HepG2 (cell line): ENCODE measurements at regions not wholly inside any gene's neighbourhood (a gene's known extent, or its start where the extent isn't known, plus 50 kb on each side); places are given as distances from the start of the nearest gene placed in this dataset.

Source experiments
- ATAC-seq: fragments of 200-7000 bp; cut with Tn5 transposase; 3 replicates; pipeline ENCODE4 v1.9.1; 2020; ENCODE audit warnings: mild to moderate bottlenecking, moderate library complexity
- BruUV-seq: library from RNA; stranded (reverse); fragments of 400-500 nt; replicated peaks from 2 replicates; lab custom pipeline; 2021; lab: Mats Ljungman, UMichigan
- CTCF ChIA-PET: fragments of 300-600 bp; formaldehyde crosslinking; extraction: SDS; loops from one replicate; lab custom pipeline; 2021; ENCODE audit warnings: low total read pairs, inconsistent platforms, low intra/inter-chr PET ratio; lab: Yijun Ruan, JAX
- POLR2A ChIA-PET: fragments of 350-600 bp; sonication (Branson Sonifier 250); formaldehyde crosslinking; loops from one replicate; lab custom pipeline; 2020; ENCODE audit warnings: antibody characterized with exemption, inconsistent platforms; lab: Yijun Ruan, JAX
- DNase-seq: peaks from one replicate; pipeline ENCODE4 v3.0.0-alpha.2; 2015; ENCODE audit warnings: low spot score
- FAIRE-seq: peaks from 3 replicates; lab custom pipeline; 2011; peaks lifted over from hg19 to GRCh38; lab: Jason Lieb, UNC
- H2AFZ ChIP-seq: one replicate; pipeline ENCODE4 v1.6.1; 2011; ENCODE audit warnings: low read length, inconsistent platforms
- H3K27ac ChIP-seq: fragments of 300-600 bp; 3 replicates; pipeline ENCODE4 v1.8.0; 2011; ENCODE audit warnings: mixed run types, mild to moderate bottlenecking, mixed read lengths, low read length, inconsistent platforms; ENCODE audit not compliant: insufficient read depth; ENCODE audit errors: extremely low read length
- H3K27me3 ChIP-seq, 2 experiments: fragments of 200-600 bp in 1 of 2; 2 replicates in 1 of 2; 3 replicates in 1 of 2; pipeline versions ENCODE4 v1.6.0 to v1.8.0; 2011; ENCODE audit warnings: low read length in 2 of 2, mild to moderate bottlenecking in 2 of 2, moderate library complexity in 2 of 2, inconsistent platforms in 1 of 2; ENCODE audit not compliant: insufficient read depth in 2 of 2, control insufficient read depth in 1 of 2
- H3K36me3 ChIP-seq, 2 experiments: fragments of 200-600 bp in 1 of 2; replicated peaks in 1 of 2; 2 replicates in 1 of 2; 3 replicates in 1 of 2; pipeline versions ENCODE4 v1.5.1 to v1.8.0; 2011; ENCODE audit warnings: low read length in 2 of 2, inconsistent platforms in 1 of 2; ENCODE audit not compliant: insufficient read depth in 2 of 2, control insufficient read depth in 1 of 2
- H3K4me1 ChIP-seq: 2 replicates; pipeline ENCODE4 v1.5.1; 2012; ENCODE audit warnings: low read length, inconsistent platforms; ENCODE audit not compliant: insufficient read depth
- H3K4me2 ChIP-seq: 2 replicates; pipeline ENCODE4 v1.6.0; 2011; ENCODE audit warnings: low read depth, low read length, inconsistent platforms
- H3K4me3 ChIP-seq, 3 experiments: fragments of 200-600 bp in 1 of 3; sonication (generic), shearing (Covaris generic) in 1 of 3; replicated peaks in 1 of 3; 2 replicates each; pipeline ENCODE4 v1.5.1; 2011 to 2016; ENCODE audit warnings: low read length in 3 of 3, inconsistent platforms in 2 of 3, low read depth in 2 of 3, mild to moderate bottlenecking in 2 of 3, control low read depth in 1 of 3, mixed read lengths in 1 of 3; ENCODE audit not compliant: insufficient read depth in 1 of 3
- H3K79me2 ChIP-seq: one replicate; pipeline ENCODE4 v1.6.1; 2011; ENCODE audit warnings: low read length, inconsistent platforms; ENCODE audit not compliant: insufficient read depth
- H3K9ac ChIP-seq: 2 replicates; pipeline ENCODE4 v1.6.0; 2011; ENCODE audit warnings: mild to moderate bottlenecking, low read depth, low read length, inconsistent platforms; ENCODE audit not compliant: insufficient read depth
- H3K9me3 ChIP-seq: 2 replicates; pipeline ENCODE4 v1.5.1; 2012; ENCODE audit warnings: mild to moderate bottlenecking, low read length
- H4K20me1 ChIP-seq: 2 replicates; pipeline ENCODE4 v1.6.0; 2011; ENCODE audit warnings: inconsistent platforms, mild to moderate bottlenecking, low read length, moderate library complexity; ENCODE audit not compliant: insufficient read depth
- ISX ChIP-seq: sonication (generic); formaldehyde crosslinking; conservative IDR thresholded peaks from 2 replicates; pipeline ENCODE4 v1.5.0; 2020; ENCODE audit warnings: missing genetic modification reagents
- MZF1 ChIP-seq: sonication (generic); formaldehyde crosslinking; IDR thresholded peaks from 2 replicates; pipeline ENCODE4 v1.8.1; 2023; ENCODE audit warnings: mild to moderate bottlenecking, missing genetic modification reagents, borderline replicate concordance
- ZNF34 ChIP-seq: sonication (generic); formaldehyde crosslinking; IDR thresholded peaks from 2 replicates; pipeline ENCODE4 v1.4.0; 2020; ENCODE audit warnings: mild to moderate bottlenecking, missing genetic modification reagents, borderline replicate concordance
- WGBS: methylation state at CpG from one replicate; pipeline ENCODE4 v1.1.6; 2017; ENCODE audit warnings: low lambda C conversion rate; 5-methylcytosine and 5-hydroxymethylcytosine counted together
- in situ Hi-C: cut with HindIII; loops from 2 replicates; pipeline ENCODE4 v1.10.0; 2017; ENCODE audit warnings: low pct_unique_long_range_greater_than_20kb; ENCODE audit not compliant: extremely low pct_ligation_motif_present
- intact Hi-C: fragments of 100-400 bp; cut with micrococcal nuclease; formaldehyde crosslinking; loops from one replicate; pipeline ENCODE4 v1.10.0; 2022; ENCODE audit not compliant: unreplicated experiment
- TF ChIP-seq, protein P1 (sequence below): sonication (generic); formaldehyde crosslinking; conservative IDR thresholded peaks from 2 replicates; pipeline ENCODE4 v1.4.0; 2020; ENCODE audit warnings: missing genetic modification reagents
- TF ChIP-seq, protein P2 (sequence below): sonication (generic); formaldehyde crosslinking; IDR thresholded peaks from 2 replicates; pipeline ENCODE4 v1.4.0; 2020; ENCODE audit warnings: missing genetic modification reagents

DNA sequence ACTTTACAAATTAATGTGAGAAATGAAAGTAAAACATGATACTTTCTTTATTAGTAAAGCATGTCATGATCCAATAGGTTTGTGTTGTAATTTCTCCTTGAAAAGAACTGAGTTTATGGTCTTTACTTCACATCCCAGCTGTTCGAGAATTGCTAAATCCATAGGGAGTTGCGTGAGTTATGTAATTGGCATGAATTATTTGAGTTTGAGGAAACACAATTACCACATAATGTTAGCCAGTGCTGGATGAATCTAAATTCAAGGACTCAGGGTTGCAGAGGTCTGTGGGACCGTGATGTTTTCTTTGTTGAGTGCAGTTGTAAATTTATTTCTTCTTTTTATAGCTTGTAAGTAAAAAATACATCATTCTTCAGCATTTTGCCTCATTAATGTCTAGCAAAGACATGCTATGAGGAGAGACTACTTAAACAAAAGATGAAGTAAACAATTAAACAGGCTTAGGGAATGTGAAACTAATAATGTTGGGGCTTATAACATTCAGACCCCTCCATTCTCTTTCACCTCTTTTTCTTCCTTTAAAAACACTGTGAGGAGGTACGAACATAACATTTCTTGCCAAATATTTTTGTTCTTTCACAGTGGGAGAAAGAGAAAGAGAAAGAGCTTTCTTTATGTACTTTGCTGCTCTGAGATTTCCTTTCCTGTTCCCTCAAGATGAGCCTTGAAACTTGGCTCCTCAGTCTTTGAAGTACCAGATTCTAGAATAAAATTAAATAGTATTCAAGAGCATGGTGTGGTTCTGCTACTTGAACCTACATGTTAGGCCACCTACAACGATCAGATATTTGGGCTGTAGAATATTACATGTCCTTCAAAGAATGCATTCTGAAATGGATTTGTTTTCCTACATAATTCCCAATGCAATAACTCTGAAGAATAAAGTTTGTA is 159.6 kb upstream of the ANK2 start:
- H3K9me3 ChIP-seq, result no peaks in the 10 kb centered on the region
- H4K20me1 ChIP-seq, result no peaks in the 10 kb centered on the region
- DNase-seq (no peak), FAIRE-seq (no peak), ATAC-seq (no peak)
- TF ChIP-seq ISX (CRISPR knock-in tag) (no peak), ZNF34 (CRISPR knock-in tag) (no peak), MZF1 (CRISPR knock-in tag) (no peak)
- TF ChIP-seq, protein P1, sequence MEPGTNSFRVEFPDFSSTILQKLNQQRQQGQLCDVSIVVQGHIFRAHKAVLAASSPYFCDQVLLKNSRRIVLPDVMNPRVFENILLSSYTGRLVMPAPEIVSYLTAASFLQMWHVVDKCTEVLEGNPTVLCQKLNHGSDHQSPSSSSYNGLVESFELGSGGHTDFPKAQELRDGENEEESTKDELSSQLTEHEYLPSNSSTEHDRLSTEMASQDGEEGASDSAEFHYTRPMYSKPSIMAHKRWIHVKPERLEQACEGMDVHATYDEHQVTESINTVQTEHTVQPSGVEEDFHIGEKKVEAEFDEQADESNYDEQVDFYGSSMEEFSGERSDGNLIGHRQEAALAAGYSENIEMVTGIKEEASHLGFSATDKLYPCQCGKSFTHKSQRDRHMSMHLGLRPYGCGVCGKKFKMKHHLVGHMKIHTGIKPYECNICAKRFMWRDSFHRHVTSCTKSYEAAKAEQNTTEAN (CRISPR knock-in tag), result no peak
- TF ChIP-seq, protein P2, sequence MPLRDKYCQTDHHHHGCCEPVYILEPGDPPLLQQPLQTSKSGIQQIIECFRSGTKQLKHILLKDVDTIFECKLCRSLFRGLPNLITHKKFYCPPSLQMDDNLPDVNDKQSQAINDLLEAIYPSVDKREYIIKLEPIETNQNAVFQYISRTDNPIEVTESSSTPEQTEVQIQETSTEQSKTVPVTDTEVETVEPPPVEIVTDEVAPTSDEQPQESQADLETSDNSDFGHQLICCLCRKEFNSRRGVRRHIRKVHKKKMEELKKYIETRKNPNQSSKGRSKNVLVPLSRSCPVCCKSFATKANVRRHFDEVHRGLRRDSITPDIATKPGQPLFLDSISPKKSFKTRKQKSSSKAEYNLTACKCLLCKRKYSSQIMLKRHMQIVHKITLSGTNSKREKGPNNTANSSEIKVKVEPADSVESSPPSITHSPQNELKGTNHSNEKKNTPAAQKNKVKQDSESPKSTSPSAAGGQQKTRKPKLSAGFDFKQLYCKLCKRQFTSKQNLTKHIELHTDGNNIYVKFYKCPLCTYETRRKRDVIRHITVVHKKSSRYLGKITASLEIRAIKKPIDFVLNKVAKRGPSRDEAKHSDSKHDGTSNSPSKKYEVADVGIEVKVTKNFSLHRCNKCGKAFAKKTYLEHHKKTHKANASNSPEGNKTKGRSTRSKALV (CRISPR knock-in tag), result no peak
- intact Hi-C loops, result no loop called here
- ChIA-PET CTCF (no interaction called here), POLR2A (no interaction called here)
- no TSS peak for BruUV-seq
- in situ Hi-C loops, result no loop called here
- H3K27me3 ChIP-seq, result no peaks in the 10 kb centered on the region
- no peaks in the 10 kb centered on the region for H3K79me2 ChIP-seq
- H3K9ac ChIP-seq, result no peak overlapping the region
- 13% methylated on average over 5 of the region's 5 CpGs for WGBS
- H3K36me3 ChIP-seq, result no peaks in the 10 kb centered on the region
- no peak overlapping the region for H3K4me2 ChIP-seq
- H3K27ac ChIP-seq, result no peak overlapping the region
- H3K4me3 ChIP-seq, result no peak overlapping the region
- H3K4me1 ChIP-seq, result 0 out of 2 replicates have a peak, but pooled peaks cover 4% of the 10 kb centered on the region
- no peak overlapping the region for H2AFZ ChIP-seq
